RWPE2 (cell line): ENCODE measurements at regions not wholly inside any gene's neighbourhood (a gene's known extent, or its start where the extent isn't known, plus 50 kb on each side); places are given as distances from the start of the nearest gene placed in this dataset.

Experiments used
- ATAC-seq: fragments of 200-7000 bp; cut with Tn5 transposase; 3 replicates; pipeline ENCODE4 v1.9.1; 2021; ENCODE audit warnings: low read depth
- DNase-seq: peaks from one replicate; pipeline ENCODE4 v3.0.0-alpha.2; 2020; ENCODE audit warnings: low spot score
- H3K27ac ChIP-seq: fragments of 450-650 bp; 2 replicates; pipeline ENCODE4 v1.5.1; 2017; ENCODE audit warnings: mild to moderate bottlenecking; ENCODE audit not compliant: poor library complexity, severe bottlenecking
- H3K27me3 ChIP-seq: fragments of 250-450 bp; sonication (Bioruptor Pico); 2 replicates; pipeline ENCODE4 v1.5.1; 2021; ENCODE audit warnings: mild to moderate bottlenecking, moderate library complexity; ENCODE audit not compliant: insufficient read depth, poor library complexity, severe bottlenecking
- H3K36me3 ChIP-seq: fragments of 250-450 bp; sonication (Bioruptor Pico); 2 replicates; pipeline ENCODE4 v1.5.1; 2020; ENCODE audit warnings: low read depth, mild to moderate bottlenecking, moderate library complexity
- H3K4me1 ChIP-seq: fragments of 250-450 bp; sonication (Bioruptor Pico); 2 replicates; pipeline ENCODE4 v1.5.1; 2021; ENCODE audit warnings: mild to moderate bottlenecking, moderate library complexity; ENCODE audit not compliant: insufficient read depth, poor library complexity, severe bottlenecking
- H3K4me3 ChIP-seq: fragments of 250-450 bp; sonication (Bioruptor Pico); 2 replicates; pipeline ENCODE4 v1.5.1; 2021; ENCODE audit warnings: mild to moderate bottlenecking, moderate library complexity; ENCODE audit not compliant: severe bottlenecking
- H3K9me3 ChIP-seq: fragments of 250-450 bp; sonication (Bioruptor Pico); 2 replicates; pipeline ENCODE4 v1.5.1; 2021; ENCODE audit warnings: mild to moderate bottlenecking, moderate library complexity; ENCODE audit not compliant: severe bottlenecking
- CTCF ChIP-seq: fragments of 450-650 bp; IDR thresholded peaks from one replicate; pipeline ENCODE4 v1.5.1; 2017; ENCODE audit warnings: mild to moderate bottlenecking, moderate library complexity; ENCODE audit not compliant: poor library complexity, severe bottlenecking

- Histone ChIP-seq H3K27ac (no peak overlapping the region), H3K36me3 (no peaks in the 10 kb centered on the region), H3K27me3 (no peaks in the 10 kb centered on the region), H3K9me3 (no peaks in the 10 kb centered on the region), H3K4me1 (no peaks in the 10 kb centered on the region), H3K4me3 (no peak overlapping the region)
- no peak for ATAC-seq
- no peak for TF ChIP-seq CTCF
- DNase-seq: no peak
Measured at GRCh38 chr13:63896321-63896720, 2480.7 kb upstream of the PCDH20 start.

- no peak for TF ChIP-seq CTCF
- Histone ChIP-seq H3K27me3 (no peaks in the 10 kb centered on the region), H3K9me3 (no peaks in the 10 kb centered on the region), H3K4me3 (no peak overlapping the region), H3K27ac (no peak overlapping the region), H3K36me3 (no peaks in the 10 kb centered on the region), H3K4me1 (no peaks in the 10 kb centered on the region)
- ATAC-seq (no peak), DNase-seq (no peak)
Measured at GRCh38 chr13:63882052-63882451, 2466.4 kb upstream of the PCDH20 start.

- no peak for DNase-seq
- Histone ChIP-seq H3K9me3 (no peaks in the 10 kb centered on the region), H3K36me3 (no peaks in the 10 kb centered on the region), H3K4me3 (no peak overlapping the region), H3K27me3 (no peaks in the 10 kb centered on the region), H3K4me1 (no peaks in the 10 kb centered on the region), H3K27ac (no peak overlapping the region)
- no peak for ATAC-seq
- no peak for TF ChIP-seq CTCF
Measured at GRCh38 chr13:63880705-63881104, 2465.1 kb upstream of the PCDH20 start.

GRCh38 chr13:63873936-63874335 lies 2458.3 kb upstream of the PCDH20 start:
- no peak overlapping the region for H3K27ac ChIP-seq
- H3K4me3 ChIP-seq: no peak overlapping the region
- no peaks in the 10 kb centered on the region for H3K4me1 ChIP-seq
- no peaks in the 10 kb centered on the region for H3K9me3 ChIP-seq
- H3K36me3 ChIP-seq: no peaks in the 10 kb centered on the region
- no peaks in the 10 kb centered on the region for H3K27me3 ChIP-seq
- DNase-seq: no peak
- ATAC-seq: no peak
- TF ChIP-seq CTCF: no peak

GRCh38 chr13:63864171-63864902 lies 2448.7 kb upstream of the PCDH20 start:
- no peak for TF ChIP-seq CTCF
- H3K9me3 ChIP-seq: no peaks in the 10 kb centered on the region
- no peaks in the 10 kb centered on the region for H3K27me3 ChIP-seq
- H3K27ac ChIP-seq: no peak overlapping the region
- H3K36me3 ChIP-seq: no peaks in the 10 kb centered on the region
- H3K4me3 ChIP-seq: no peak overlapping the region
- ATAC-seq (no peak), DNase-seq (no peak)
- H3K4me1 ChIP-seq: peaks cover 5% of the 10 kb centered on the region
